SK-N-SH (cell line): ENCODE measurements at regions not wholly inside any gene's neighbourhood (a gene's known extent, or its start where the extent isn't known, plus 50 kb on each side); places are given as distances from the start of the nearest gene placed in this dataset.

ENCODE experiments used
- ELF1 ChIP-seq: IDR thresholded peaks from 2 replicates; pipeline ENCODE4 v1.4.0; 2012
- TAF1 ChIP-seq: IDR thresholded peaks from 2 replicates; pipeline ENCODE4 v1.6.1; 2012; ENCODE audit warnings: low read depth, mild to moderate bottlenecking, low read length, moderate library complexity, borderline replicate concordance
- TF ChIP-seq, protein P1 (sequence below): fragments of 200-600 bp; sonication (generic); IDR thresholded peaks from 2 replicates; pipeline ENCODE4 v1.6.1; 2017; ENCODE audit warnings: antibody characterized with exemption, mild to moderate bottlenecking, moderate library complexity

DNA sequence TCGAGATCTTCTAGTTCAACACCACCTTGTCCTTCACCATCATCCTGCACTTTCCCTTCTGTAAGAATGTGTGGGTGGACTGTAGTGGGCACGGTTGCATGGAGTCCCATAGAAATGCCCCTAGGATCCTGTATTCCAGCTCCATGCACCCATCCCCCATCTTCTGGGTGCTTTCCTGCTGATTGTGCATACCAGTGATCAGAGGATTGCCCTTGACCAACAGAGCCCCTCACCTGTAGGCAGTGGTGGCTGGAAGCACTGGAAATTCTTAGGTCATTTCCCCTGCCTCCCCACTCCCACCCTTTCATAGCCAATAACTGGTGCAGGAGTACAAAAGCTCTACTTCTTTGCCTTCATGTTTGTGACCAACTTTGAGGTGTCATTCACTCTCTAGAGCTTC, 213.4 kb upstream of the ARSJ start:
- TF ChIP-seq TAF1 (no peak), ELF1 (no peak)
- TF ChIP-seq, protein P1, sequence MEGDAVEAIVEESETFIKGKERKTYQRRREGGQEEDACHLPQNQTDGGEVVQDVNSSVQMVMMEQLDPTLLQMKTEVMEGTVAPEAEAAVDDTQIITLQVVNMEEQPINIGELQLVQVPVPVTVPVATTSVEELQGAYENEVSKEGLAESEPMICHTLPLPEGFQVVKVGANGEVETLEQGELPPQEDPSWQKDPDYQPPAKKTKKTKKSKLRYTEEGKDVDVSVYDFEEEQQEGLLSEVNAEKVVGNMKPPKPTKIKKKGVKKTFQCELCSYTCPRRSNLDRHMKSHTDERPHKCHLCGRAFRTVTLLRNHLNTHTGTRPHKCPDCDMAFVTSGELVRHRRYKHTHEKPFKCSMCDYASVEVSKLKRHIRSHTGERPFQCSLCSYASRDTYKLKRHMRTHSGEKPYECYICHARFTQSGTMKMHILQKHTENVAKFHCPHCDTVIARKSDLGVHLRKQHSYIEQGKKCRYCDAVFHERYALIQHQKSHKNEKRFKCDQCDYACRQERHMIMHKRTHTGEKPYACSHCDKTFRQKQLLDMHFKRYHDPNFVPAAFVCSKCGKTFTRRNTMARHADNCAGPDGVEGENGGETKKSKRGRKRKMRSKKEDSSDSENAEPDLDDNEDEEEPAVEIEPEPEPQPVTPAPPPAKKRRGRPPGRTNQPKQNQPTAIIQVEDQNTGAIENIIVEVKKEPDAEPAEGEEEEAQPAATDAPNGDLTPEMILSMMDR, result no peak
